Left ventricle myocardium inferior (tissue), 1 donor: ENCODE measurements at regions not wholly inside any gene's neighbourhood (a gene's known extent, or its start where the extent isn't known, plus 50 kb on each side); places are given as distances from the start of the nearest gene placed in this dataset.

Source experiments
- DNase-seq: peaks from one replicate; pipeline ENCODE4 v3.0.0-alpha.2; 2020
- H3K27ac ChIP-seq: fragments of 200-600 bp; replicated peaks from 2 replicates; pipeline ENCODE4 v1.8.0; 2021
- H3K27me3 ChIP-seq: fragments of 200-600 bp; 2 replicates; pipeline ENCODE4 v1.8.0; 2021; ENCODE audit warnings: low read depth
- H3K36me3 ChIP-seq: fragments of 200-600 bp; 2 replicates; pipeline ENCODE4 v1.8.0; 2021
- H3K4me1 ChIP-seq: fragments of 200-600 bp; 2 replicates; pipeline ENCODE4 v1.8.0; 2021
- H3K4me3 ChIP-seq: fragments of 200-600 bp; 2 replicates; pipeline ENCODE4 v1.8.0; 2021; ENCODE audit warnings: mild to moderate bottlenecking, moderate library complexity
- H3K9me3 ChIP-seq: fragments of 200-600 bp; replicated peaks from 2 replicates; pipeline ENCODE4 v1.8.0; 2021
- CTCF ChIP-seq: fragments of 200-600 bp; IDR thresholded peaks from 2 replicates; pipeline ENCODE4 v1.8.0; 2021; ENCODE audit warnings: antibody characterized with exemption, mild to moderate bottlenecking, borderline replicate concordance
- intact Hi-C: fragments of 100-400 bp; cut with micrococcal nuclease; formaldehyde crosslinking; loops from one replicate; pipeline ENCODE4 v1.11.0; 2022
- donor health status: DM: no; HTN: yes; CAD: no; lungs with severe emphysema.

DNA sequence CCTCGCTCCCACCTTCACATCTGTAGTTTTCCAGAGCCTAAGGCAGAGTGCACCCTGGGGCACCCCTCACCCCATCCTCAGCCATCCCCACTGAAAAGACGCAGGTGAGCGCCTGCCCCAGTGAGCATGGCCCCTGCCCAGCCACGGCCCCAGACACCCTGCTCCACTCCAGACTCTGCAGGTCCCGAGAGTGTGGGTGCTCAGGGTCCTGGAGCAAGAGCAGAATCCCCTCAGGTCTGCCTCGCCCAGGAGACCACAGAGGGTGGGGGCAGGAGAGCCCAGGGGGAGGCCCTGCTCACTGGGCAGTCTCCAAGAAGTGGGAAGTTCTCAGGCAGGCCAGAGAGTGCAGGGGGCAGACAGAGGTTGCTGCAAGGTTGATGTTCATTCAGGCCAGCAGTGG lies 158.6 kb upstream of the PPP1R26 start:
- Histone ChIP-seq H3K27me3 (peaks cover 60% of the 10 kb centered on the region), H3K4me1 (no peaks in the 10 kb centered on the region), H3K4me3 (no peak overlapping the region), H3K9me3 (peaks cover 29% of the 10 kb centered on the region), H3K36me3 (no peaks in the 10 kb centered on the region), H3K27ac (no peak overlapping the region)
- intact Hi-C loops = no loop called here
- no peak for TF ChIP-seq CTCF
- DNase-seq = no peak

GRCh38 chr9:135321580-135321979 lies 158.0 kb upstream of the PPP1R26 start:
- no peak overlapping the region for H3K27ac ChIP-seq
- intact Hi-C loops = no loop called here
- TF ChIP-seq CTCF = no peak
- no peak overlapping the region for H3K4me3 ChIP-seq
- H3K4me1 ChIP-seq = no peaks in the 10 kb centered on the region
- H3K9me3 ChIP-seq = peaks cover 29% of the 10 kb centered on the region
- peaks cover 66% of the 10 kb centered on the region for H3K27me3 ChIP-seq
- DNase-seq = no peak
- no peaks in the 10 kb centered on the region for H3K36me3 ChIP-seq

DNA sequence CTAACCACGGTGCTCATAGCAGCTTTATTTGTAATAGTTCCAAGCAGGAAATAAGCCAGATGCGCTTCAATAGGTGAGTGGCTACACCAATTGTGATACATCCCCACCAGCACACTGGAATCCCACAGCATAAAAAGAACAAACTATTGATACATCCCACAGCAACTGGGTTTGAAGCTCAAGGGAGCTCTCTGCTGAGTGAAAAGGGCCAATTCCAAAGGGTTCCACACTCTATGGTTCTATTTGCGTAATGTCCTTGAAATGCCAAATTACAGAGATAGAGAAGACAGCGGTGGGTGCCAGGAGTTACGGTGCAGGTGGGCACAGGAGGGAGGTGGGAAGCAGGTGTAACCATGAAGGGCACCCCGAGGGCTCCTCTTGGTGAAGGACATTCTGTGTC lies 155.3 kb upstream of the PPP1R26 start:
- no peak for DNase-seq
- intact Hi-C loops = no loop called here
- peaks cover 37% of the 10 kb centered on the region for H3K9me3 ChIP-seq
- peaks cover 79% of the 10 kb centered on the region for H3K27me3 ChIP-seq
- TF ChIP-seq CTCF = no peak
- no peak overlapping the region for H3K27ac ChIP-seq
- no peaks in the 10 kb centered on the region for H3K36me3 ChIP-seq
- no peak overlapping the region for H3K4me3 ChIP-seq
- H3K4me1 ChIP-seq = no peaks in the 10 kb centered on the region

GRCh38 chr9:135326141-135326540 lies 153.4 kb upstream of the PPP1R26 start:
- Histone ChIP-seq H3K27ac (no peak overlapping the region), H3K27me3 (peaks cover 86% of the 10 kb centered on the region), H3K36me3 (no peaks in the 10 kb centered on the region), H3K4me3 (no peak overlapping the region), H3K4me1 (no peaks in the 10 kb centered on the region), H3K9me3 (peaks cover 37% of the 10 kb centered on the region)
- intact Hi-C loops = no loop called here
- no peak for TF ChIP-seq CTCF
- no peak for DNase-seq

- Histone ChIP-seq H3K9me3 (peaks cover 37% of the 10 kb centered on the region), H3K27ac (no peak overlapping the region), H3K36me3 (no peaks in the 10 kb centered on the region), H3K27me3 (peaks cover 86% of the 10 kb centered on the region), H3K4me3 (no peak overlapping the region), H3K4me1 (no peaks in the 10 kb centered on the region)
- DNase-seq = no peak
- intact Hi-C loops = no loop called here
- no peak for TF ChIP-seq CTCF
Measured at GRCh38 chr9:135326633-135327152, 152.9 kb upstream of the PPP1R26 start.
